SU-DHL-6 (cell line): ENCODE measurements at regions not wholly inside any gene's neighbourhood (a gene's known extent, or its start where the extent isn't known, plus 50 kb on each side); places are given as distances from the start of the nearest gene placed in this dataset.

Experiments
- EZH2phosphoT487 ChIP-seq: fragments of 200-600 bp; sonication (generic), shearing (Covaris generic); conservative IDR thresholded peaks from 2 replicates; pipeline ENCODE4 v1.6.1; 2018; ENCODE audit warnings: mild to moderate bottlenecking, antibody characterized with exemption, low read length, moderate library complexity, mixed read lengths
- TF ChIP-seq, protein P1 (sequence below): fragments of 200-600 bp; sonication (generic); IDR thresholded peaks from one replicate; pipeline ENCODE4 v1.5.1; 2017; ENCODE audit warnings: antibody characterized with exemption, mild to moderate bottlenecking, low read length, moderate library complexity; ENCODE audit not compliant: insufficient read depth, poor library complexity, severe bottlenecking

DNA sequence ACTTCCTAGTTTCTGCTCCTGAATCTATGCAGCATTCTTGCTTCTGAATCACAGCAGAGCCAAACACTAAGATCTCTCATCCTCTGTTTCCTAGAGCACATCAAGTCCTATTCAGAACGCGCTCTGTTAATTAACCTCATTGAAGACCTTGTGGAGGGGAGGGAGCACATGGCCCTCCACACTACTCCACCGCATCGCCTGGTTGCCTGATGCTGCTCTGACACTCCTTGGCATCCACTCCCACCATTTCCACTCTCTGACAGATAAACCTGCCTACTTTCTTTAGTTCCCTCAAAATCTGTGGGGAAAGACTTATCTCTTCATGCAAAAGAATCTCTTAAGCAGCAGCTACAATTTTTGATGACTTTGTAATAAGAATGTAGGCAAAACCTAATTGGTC, 802.3 kb upstream of the GYPC start:
- TF ChIP-seq, protein P1, sequence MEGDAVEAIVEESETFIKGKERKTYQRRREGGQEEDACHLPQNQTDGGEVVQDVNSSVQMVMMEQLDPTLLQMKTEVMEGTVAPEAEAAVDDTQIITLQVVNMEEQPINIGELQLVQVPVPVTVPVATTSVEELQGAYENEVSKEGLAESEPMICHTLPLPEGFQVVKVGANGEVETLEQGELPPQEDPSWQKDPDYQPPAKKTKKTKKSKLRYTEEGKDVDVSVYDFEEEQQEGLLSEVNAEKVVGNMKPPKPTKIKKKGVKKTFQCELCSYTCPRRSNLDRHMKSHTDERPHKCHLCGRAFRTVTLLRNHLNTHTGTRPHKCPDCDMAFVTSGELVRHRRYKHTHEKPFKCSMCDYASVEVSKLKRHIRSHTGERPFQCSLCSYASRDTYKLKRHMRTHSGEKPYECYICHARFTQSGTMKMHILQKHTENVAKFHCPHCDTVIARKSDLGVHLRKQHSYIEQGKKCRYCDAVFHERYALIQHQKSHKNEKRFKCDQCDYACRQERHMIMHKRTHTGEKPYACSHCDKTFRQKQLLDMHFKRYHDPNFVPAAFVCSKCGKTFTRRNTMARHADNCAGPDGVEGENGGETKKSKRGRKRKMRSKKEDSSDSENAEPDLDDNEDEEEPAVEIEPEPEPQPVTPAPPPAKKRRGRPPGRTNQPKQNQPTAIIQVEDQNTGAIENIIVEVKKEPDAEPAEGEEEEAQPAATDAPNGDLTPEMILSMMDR: no peak
- TF ChIP-seq EZH2phosphoT487: no peak
